A549 (cell line): ENCODE measurements at regions not wholly inside any gene's neighbourhood (a gene's known extent, or its start where the extent isn't known, plus 50 kb on each side); places are given as distances from the start of the nearest gene placed in this dataset.

Source experiments
- CBX2 ChIP-seq: fragments of 200-600 bp; sonication (generic); IDR thresholded peaks from 2 replicates; pipeline ENCODE4 v1.6.1; 2016; ENCODE audit warnings: low read depth, mild to moderate bottlenecking, borderline replicate concordance
- EHMT2 ChIP-seq: fragments of 200-600 bp; sonication (generic); IDR thresholded peaks from 2 replicates; pipeline ENCODE4 v1.6.1; 2016; ENCODE audit warnings: antibody characterized with exemption, low read depth, mild to moderate bottlenecking, moderate library complexity
- EP300 ChIP-seq, 2 experiments: fragments of >200 bp; sonication (Bioruptor Twin); formaldehyde crosslinking; IDR thresholded peaks; 2 replicates in 1 of 2; 3 replicates in 1 of 2; pipeline ENCODE4 v1.6.1; 2016 to 2017
- FOXS1 ChIP-seq: fragments of 250-450 bp; sonication (Bioruptor Pico); IDR thresholded peaks from 2 replicates; pipeline ENCODE4 v1.5.0; 2020; ENCODE audit warnings: mild to moderate bottlenecking, moderate library complexity
- GATA3 ChIP-seq: IDR thresholded peaks from 2 replicates; pipeline ENCODE4 v1.6.1; 2012; ENCODE audit warnings: borderline replicate concordance
- NPAS2 ChIP-seq: fragments of 250-450 bp; sonication (Bioruptor Pico); IDR thresholded peaks from 2 replicates; pipeline ENCODE4 v1.8.0; 2022; ENCODE audit warnings: mild to moderate bottlenecking, moderate library complexity, borderline replicate concordance
- PHF8 ChIP-seq: fragments of 200-600 bp; sonication (generic); IDR thresholded peaks from 2 replicates; pipeline ENCODE4 v1.6.1; 2016; ENCODE audit warnings: low read depth, mild to moderate bottlenecking, antibody characterized with exemption, moderate library complexity, borderline replicate concordance
- POLR2A ChIP-seq: IDR thresholded peaks from 2 replicates; pipeline ENCODE4 v1.6.1; 2012; ENCODE audit warnings: mild to moderate bottlenecking, low read length
- RAD21 ChIP-seq, 2 experiments: fragments of >200 bp in 1 of 2; sonication (Bioruptor Twin) in 1 of 2; formaldehyde crosslinking in 1 of 2; IDR thresholded peaks in 1 of 2; conservative IDR thresholded peaks in 1 of 2; 2 replicates in 1 of 2; 3 replicates in 1 of 2; pipeline ENCODE4 v1.6.1; 2012 to 2018; ENCODE audit warnings: inconsistent platforms in 1 of 2
- ZFP36 ChIP-seq: fragments of 450-650 bp; IDR thresholded peaks from 2 replicates; pipeline ENCODE4 v1.6.1; 2014; ENCODE audit warnings: borderline replicate concordance; ENCODE audit not compliant: partially characterized antibody
- TF ChIP-seq, protein P1 (sequence below): fragments of >200 bp; sonication (Bioruptor Twin); formaldehyde crosslinking; IDR thresholded peaks from 3 replicates; pipeline ENCODE4 v1.5.1; 2016
- TF ChIP-seq, protein P2 (sequence below): fragments of 200-600 bp; sonication (generic); IDR thresholded peaks from 2 replicates; pipeline ENCODE4 v1.6.1; 2016; ENCODE audit warnings: antibody characterized with exemption, mild to moderate bottlenecking, moderate library complexity

- TF ChIP-seq EP300 (IDR thresholded peaks at IDR 0.05) (no peak), NPAS2 (CRISPR knock-in tag) (no peak), RAD21 (conservative IDR thresholded peaks at IDR 0.05 in 1 of 2, IDR thresholded peaks at IDR 0.05 in 1 of 2) (no peak), ZFP36 (no peak), GATA3 (no peak), POLR2A (no peak), FOXS1 (CRISPR knock-in tag) (no peak), EHMT2 (no peak), CBX2 (no peak), PHF8 (no peak)
- TF ChIP-seq, protein P1, sequence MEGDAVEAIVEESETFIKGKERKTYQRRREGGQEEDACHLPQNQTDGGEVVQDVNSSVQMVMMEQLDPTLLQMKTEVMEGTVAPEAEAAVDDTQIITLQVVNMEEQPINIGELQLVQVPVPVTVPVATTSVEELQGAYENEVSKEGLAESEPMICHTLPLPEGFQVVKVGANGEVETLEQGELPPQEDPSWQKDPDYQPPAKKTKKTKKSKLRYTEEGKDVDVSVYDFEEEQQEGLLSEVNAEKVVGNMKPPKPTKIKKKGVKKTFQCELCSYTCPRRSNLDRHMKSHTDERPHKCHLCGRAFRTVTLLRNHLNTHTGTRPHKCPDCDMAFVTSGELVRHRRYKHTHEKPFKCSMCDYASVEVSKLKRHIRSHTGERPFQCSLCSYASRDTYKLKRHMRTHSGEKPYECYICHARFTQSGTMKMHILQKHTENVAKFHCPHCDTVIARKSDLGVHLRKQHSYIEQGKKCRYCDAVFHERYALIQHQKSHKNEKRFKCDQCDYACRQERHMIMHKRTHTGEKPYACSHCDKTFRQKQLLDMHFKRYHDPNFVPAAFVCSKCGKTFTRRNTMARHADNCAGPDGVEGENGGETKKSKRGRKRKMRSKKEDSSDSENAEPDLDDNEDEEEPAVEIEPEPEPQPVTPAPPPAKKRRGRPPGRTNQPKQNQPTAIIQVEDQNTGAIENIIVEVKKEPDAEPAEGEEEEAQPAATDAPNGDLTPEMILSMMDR = no peak
- TF ChIP-seq, protein P2, sequence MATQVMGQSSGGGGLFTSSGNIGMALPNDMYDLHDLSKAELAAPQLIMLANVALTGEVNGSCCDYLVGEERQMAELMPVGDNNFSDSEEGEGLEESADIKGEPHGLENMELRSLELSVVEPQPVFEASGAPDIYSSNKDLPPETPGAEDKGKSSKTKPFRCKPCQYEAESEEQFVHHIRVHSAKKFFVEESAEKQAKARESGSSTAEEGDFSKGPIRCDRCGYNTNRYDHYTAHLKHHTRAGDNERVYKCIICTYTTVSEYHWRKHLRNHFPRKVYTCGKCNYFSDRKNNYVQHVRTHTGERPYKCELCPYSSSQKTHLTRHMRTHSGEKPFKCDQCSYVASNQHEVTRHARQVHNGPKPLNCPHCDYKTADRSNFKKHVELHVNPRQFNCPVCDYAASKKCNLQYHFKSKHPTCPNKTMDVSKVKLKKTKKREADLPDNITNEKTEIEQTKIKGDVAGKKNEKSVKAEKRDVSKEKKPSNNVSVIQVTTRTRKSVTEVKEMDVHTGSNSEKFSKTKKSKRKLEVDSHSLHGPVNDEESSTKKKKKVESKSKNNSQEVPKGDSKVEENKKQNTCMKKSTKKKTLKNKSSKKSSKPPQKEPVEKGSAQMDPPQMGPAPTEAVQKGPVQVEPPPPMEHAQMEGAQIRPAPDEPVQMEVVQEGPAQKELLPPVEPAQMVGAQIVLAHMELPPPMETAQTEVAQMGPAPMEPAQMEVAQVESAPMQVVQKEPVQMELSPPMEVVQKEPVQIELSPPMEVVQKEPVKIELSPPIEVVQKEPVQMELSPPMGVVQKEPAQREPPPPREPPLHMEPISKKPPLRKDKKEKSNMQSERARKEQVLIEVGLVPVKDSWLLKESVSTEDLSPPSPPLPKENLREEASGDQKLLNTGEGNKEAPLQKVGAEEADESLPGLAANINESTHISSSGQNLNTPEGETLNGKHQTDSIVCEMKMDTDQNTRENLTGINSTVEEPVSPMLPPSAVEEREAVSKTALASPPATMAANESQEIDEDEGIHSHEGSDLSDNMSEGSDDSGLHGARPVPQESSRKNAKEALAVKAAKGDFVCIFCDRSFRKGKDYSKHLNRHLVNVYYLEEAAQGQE = no peak
Observed at GRCh38 chr12:107605293-107605692, 80.3 kb upstream of the PWP1 start.
